ENCODE measurements at regions not wholly inside any gene's neighbourhood (a gene's known extent, or its start where the extent isn't known, plus 50 kb on each side); places are given as distances from the start of the nearest gene placed in this dataset.

DNA sequence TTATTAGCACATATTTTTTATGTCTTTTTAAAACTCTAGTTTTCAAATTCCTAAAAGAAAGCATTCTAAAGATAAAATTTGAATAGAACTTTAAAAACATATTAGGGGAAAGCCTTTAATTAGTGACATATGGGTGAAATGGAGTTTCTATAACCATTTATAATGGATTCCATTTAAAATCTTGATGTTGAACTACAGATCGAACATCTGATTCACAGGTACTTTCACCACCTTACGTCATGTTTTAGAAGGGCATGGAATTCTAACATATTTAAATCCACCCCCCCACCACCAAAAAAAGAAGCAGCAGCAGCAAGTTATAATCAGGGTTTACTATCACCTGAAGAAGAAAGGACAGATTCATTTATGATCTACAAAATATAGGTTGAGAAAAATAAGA is 298.4 kb downstream of the SMOC2 start:
- no peaks in the 10 kb centered on the region for H3K27me3 ChIP-seq (ENCODE audit: insufficient read depth, insufficient read length)
- H3K4me1 ChIP-seq (ENCODE audit: insufficient read depth, insufficient read length): no peaks in the 10 kb centered on the region
- DNase-seq (ENCODE audit: low read depth, low spot score): no peak
- TF ChIP-seq YY1 (IDR thresholded peaks at IDR 0.05; ENCODE audit: insufficient read depth, insufficient read length) (no peak), SUZ12 (IDR thresholded peaks at IDR 0.05; ENCODE audit: extremely low read depth, insufficient read depth, insufficient read length) (no peak), ZNF274 (IDR thresholded peaks at IDR 0.05; ENCODE audit: low read depth, low read length) (no peak)
- no peaks in the 10 kb centered on the region for H3K9me3 ChIP-seq (ENCODE audit: insufficient read depth, low read length)
- no peak overlapping the region for H3K9ac ChIP-seq (ENCODE audit: insufficient read length, low read depth)
- H3K4me3 ChIP-seq (ENCODE audit: insufficient read length, low read depth): no peak overlapping the region
- no peaks in the 10 kb centered on the region for H3K36me3 ChIP-seq (ENCODE audit: insufficient read depth, insufficient read length, low read length)

DNA sequence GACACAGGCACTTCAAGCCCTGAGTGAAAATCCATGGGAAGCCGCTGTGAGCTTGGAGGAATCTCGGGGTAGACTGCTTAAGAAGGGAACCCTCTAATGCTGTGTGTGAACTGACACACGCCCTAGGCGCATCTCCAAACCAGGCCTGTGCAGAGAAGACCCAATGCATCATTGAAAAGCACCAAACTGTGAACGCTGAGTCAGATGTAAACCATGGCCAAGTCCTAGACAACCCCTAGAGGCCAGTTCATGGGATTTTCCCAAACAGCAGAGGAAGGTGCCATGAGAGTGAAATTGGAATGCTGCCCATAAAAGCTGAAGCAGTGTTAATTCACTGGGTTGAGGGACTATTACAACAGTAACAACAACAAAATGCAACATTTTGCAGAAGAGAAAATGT is 296.5 kb downstream of the SMOC2 start:
- no peaks in the 10 kb centered on the region for H3K27me3 ChIP-seq (ENCODE audit: insufficient read depth, insufficient read length)
- H3K9me3 ChIP-seq (ENCODE audit: insufficient read depth, low read length): no peaks in the 10 kb centered on the region
- no peak for DNase-seq (ENCODE audit: low read depth, low spot score)
- H3K4me1 ChIP-seq (ENCODE audit: insufficient read depth, insufficient read length): no peaks in the 10 kb centered on the region
- no peak for TF ChIP-seq SUZ12 (IDR thresholded peaks at IDR 0.05; ENCODE audit: extremely low read depth, insufficient read depth, insufficient read length)
- no peak for TF ChIP-seq YY1 (IDR thresholded peaks at IDR 0.05; ENCODE audit: insufficient read depth, insufficient read length)
- TF ChIP-seq ZNF274 (IDR thresholded peaks at IDR 0.05; ENCODE audit: low read depth, low read length): no peak
- no peak overlapping the region for H3K4me3 ChIP-seq (ENCODE audit: insufficient read length, low read depth)
- no peak overlapping the region for H3K9ac ChIP-seq (ENCODE audit: insufficient read length, low read depth)
- H3K36me3 ChIP-seq (ENCODE audit: insufficient read depth, insufficient read length, low read length): no peaks in the 10 kb centered on the region

DNA sequence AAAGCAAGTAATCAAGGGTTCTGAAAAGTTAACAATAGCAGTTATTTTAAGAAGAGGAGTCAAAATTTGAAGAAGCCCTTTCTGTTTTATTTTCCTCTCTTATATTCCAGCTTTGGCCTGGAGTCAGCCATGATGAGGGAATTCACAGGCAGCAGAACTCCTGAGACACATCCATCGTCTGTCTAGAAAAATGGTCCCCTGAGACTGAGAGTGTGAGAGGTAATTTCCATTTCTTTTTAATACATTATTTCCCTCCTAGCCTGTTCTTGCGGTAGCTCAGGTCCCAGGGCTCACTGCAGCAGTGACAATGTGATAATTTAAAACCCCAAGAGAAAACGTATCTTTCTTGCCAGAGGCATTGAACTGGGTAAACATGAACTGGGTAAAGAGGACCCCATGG is 296.0 kb downstream of the SMOC2 start:
- Histone ChIP-seq H3K4me3 (ENCODE audit: insufficient read length, low read depth) (no peak overlapping the region), H3K9me3 (ENCODE audit: insufficient read depth, low read length) (no peaks in the 10 kb centered on the region), H3K36me3 (ENCODE audit: insufficient read depth, insufficient read length, low read length) (no peaks in the 10 kb centered on the region), H3K9ac (ENCODE audit: insufficient read length, low read depth) (no peak overlapping the region), H3K4me1 (ENCODE audit: insufficient read depth, insufficient read length) (no peaks in the 10 kb centered on the region), H3K27me3 (ENCODE audit: insufficient read depth, insufficient read length) (no peaks in the 10 kb centered on the region)
- TF ChIP-seq YY1 (IDR thresholded peaks at IDR 0.05; ENCODE audit: insufficient read depth, insufficient read length) (no peak), ZNF274 (IDR thresholded peaks at IDR 0.05; ENCODE audit: low read depth, low read length) (no peak), SUZ12 (IDR thresholded peaks at IDR 0.05; ENCODE audit: extremely low read depth, insufficient read depth, insufficient read length) (no peak)
- DNase-seq (ENCODE audit: low read depth, low spot score): no peak

DNA sequence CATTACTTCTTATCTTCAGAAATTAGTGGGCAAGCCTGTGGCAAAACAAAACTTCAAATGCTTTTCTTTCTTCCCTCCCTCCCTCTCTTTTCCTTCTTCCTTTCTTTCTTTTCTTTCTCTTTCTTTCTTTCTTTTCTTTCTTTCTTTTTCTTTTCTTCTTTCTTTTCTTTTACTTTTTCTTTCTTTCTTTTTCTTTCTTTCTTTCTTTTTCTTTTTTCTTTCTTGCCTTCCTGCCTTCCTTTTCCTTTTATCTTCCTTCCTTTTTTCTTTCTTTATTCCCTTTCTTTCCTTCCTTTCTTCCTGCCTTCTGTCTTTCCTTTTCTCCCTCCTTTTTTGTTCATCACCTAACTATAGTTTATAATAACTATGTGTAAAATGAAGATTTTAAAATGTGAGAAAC is 295.1 kb downstream of the SMOC2 start:
- TF ChIP-seq SUZ12 (IDR thresholded peaks at IDR 0.05; ENCODE audit: extremely low read depth, insufficient read depth, insufficient read length) (no peak), YY1 (IDR thresholded peaks at IDR 0.05; ENCODE audit: insufficient read depth, insufficient read length) (no peak), ZNF274 (IDR thresholded peaks at IDR 0.05; ENCODE audit: low read depth, low read length) (no peak)
- H3K9me3 ChIP-seq (ENCODE audit: insufficient read depth, low read length): no peaks in the 10 kb centered on the region
- H3K4me3 ChIP-seq (ENCODE audit: insufficient read length, low read depth): no peak overlapping the region
- H3K9ac ChIP-seq (ENCODE audit: insufficient read length, low read depth): no peak overlapping the region
- no peaks in the 10 kb centered on the region for H3K36me3 ChIP-seq (ENCODE audit: insufficient read depth, insufficient read length, low read length)
- H3K4me1 ChIP-seq (ENCODE audit: insufficient read depth, insufficient read length): no peaks in the 10 kb centered on the region
- DNase-seq (ENCODE audit: low read depth, low spot score): no peak
- no peaks in the 10 kb centered on the region for H3K27me3 ChIP-seq (ENCODE audit: insufficient read depth, insufficient read length)

- DNase-seq (ENCODE audit: low read depth, low spot score): no peak
- TF ChIP-seq ZNF274 (IDR thresholded peaks at IDR 0.05; ENCODE audit: low read depth, low read length): no peak
- TF ChIP-seq SUZ12 (IDR thresholded peaks at IDR 0.05; ENCODE audit: extremely low read depth, insufficient read depth, insufficient read length): no peak
- TF ChIP-seq YY1 (IDR thresholded peaks at IDR 0.05; ENCODE audit: insufficient read depth, insufficient read length): no peak
- H3K36me3 ChIP-seq (ENCODE audit: insufficient read depth, insufficient read length, low read length): no peaks in the 10 kb centered on the region
- H3K4me1 ChIP-seq (ENCODE audit: insufficient read depth, insufficient read length): no peaks in the 10 kb centered on the region
- H3K4me3 ChIP-seq (ENCODE audit: insufficient read length, low read depth): no peak overlapping the region
- H3K9ac ChIP-seq (ENCODE audit: insufficient read length, low read depth): no peak overlapping the region
- no peaks in the 10 kb centered on the region for H3K27me3 ChIP-seq (ENCODE audit: insufficient read depth, insufficient read length)
- H3K9me3 ChIP-seq (ENCODE audit: insufficient read depth, low read length): no peaks in the 10 kb centered on the region
Measured at GRCh38 chr6:168735268-168735949, 294.4 kb downstream of the SMOC2 start.

- H3K36me3 ChIP-seq (ENCODE audit: insufficient read depth, insufficient read length, low read length): no peaks in the 10 kb centered on the region
- no peak for DNase-seq (ENCODE audit: low read depth, low spot score)
- no peak for TF ChIP-seq SUZ12 (IDR thresholded peaks at IDR 0.05; ENCODE audit: extremely low read depth, insufficient read depth, insufficient read length)
- no peak for TF ChIP-seq YY1 (IDR thresholded peaks at IDR 0.05; ENCODE audit: insufficient read depth, insufficient read length)
- no peak for TF ChIP-seq ZNF274 (IDR thresholded peaks at IDR 0.05; ENCODE audit: low read depth, low read length)
Measured at GRCh38 chr6:168734523-168734922, 293.5 kb downstream of the SMOC2 start.

DNA sequence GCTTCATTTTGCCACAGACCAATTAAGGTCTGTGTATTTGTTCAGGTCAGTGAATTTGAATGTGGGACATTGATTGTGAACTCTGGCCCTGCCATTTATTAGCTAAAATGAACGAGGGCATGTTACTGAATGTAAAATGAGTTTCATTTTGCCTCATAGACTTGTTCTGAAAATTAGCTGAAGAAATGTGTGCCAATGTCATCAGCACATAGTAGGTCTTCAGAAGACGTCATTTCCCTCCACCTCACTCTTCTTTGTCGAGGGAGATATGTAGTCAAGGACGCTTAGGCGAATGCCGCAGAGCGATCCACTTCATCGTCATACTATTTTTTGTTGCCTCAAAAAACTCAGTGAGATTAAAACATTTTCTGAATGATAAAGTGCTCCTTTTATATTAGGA is 291.7 kb downstream of the SMOC2 start:
- no peaks in the 10 kb centered on the region for H3K36me3 ChIP-seq (ENCODE audit: insufficient read depth, insufficient read length, low read length)
- no peak overlapping the region for H3K4me3 ChIP-seq (ENCODE audit: insufficient read length, low read depth)
- TF ChIP-seq ZNF274 (IDR thresholded peaks at IDR 0.05; ENCODE audit: low read depth, low read length) (no peak), YY1 (IDR thresholded peaks at IDR 0.05; ENCODE audit: insufficient read depth, insufficient read length) (no peak), SUZ12 (IDR thresholded peaks at IDR 0.05; ENCODE audit: extremely low read depth, insufficient read depth, insufficient read length) (no peak)
- no peaks in the 10 kb centered on the region for H3K4me1 ChIP-seq (ENCODE audit: insufficient read depth, insufficient read length)
- H3K9ac ChIP-seq (ENCODE audit: insufficient read length, low read depth): no peak overlapping the region
- DNase-seq (ENCODE audit: low read depth, low spot score): no peak
- H3K9me3 ChIP-seq (ENCODE audit: insufficient read depth, low read length): no peaks in the 10 kb centered on the region
- no peaks in the 10 kb centered on the region for H3K27me3 ChIP-seq (ENCODE audit: insufficient read depth, insufficient read length)

More at GRCh38 chr6:168734523-168734922, 293.5 kb downstream of the SMOC2 start:
- Histone ChIP-seq H3K27me3 (ENCODE audit: insufficient read depth, insufficient read length) (no peaks in the 10 kb centered on the region), H3K4me1 (ENCODE audit: insufficient read depth, insufficient read length) (no peaks in the 10 kb centered on the region), H3K4me3 (ENCODE audit: insufficient read length, low read depth) (no peak overlapping the region), H3K9ac (ENCODE audit: insufficient read length, low read depth) (no peak overlapping the region), H3K9me3 (ENCODE audit: insufficient read depth, low read length) (no peaks in the 10 kb centered on the region)
